ENCODE measurements at regions not wholly inside any gene's neighbourhood (a gene's known extent, or its start where the extent isn't known, plus 50 kb on each side); places are given as distances from the start of the nearest gene placed in this dataset.

DNA sequence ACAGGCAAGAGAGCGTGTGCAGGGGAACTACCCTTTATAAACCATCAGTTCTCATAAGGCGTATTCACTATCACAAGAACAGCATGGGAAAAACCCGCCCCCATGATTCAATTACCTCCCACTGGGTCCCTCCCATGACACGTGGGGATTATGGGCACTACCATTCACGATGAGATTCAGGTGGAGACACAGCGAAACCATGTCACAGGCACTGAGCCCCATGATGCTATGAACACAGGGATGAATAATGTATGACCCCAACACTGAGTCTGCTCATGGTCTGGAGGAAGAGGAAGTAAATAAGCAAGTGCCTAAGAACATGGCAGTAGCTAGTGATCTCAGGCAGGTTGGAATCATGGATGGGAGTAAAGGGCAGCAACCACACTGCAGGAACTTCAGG, 281.0 kb upstream of the ZNF462 start:
- intact Hi-C loops (cut with micrococcal nuclease): no loop called here

DNA sequence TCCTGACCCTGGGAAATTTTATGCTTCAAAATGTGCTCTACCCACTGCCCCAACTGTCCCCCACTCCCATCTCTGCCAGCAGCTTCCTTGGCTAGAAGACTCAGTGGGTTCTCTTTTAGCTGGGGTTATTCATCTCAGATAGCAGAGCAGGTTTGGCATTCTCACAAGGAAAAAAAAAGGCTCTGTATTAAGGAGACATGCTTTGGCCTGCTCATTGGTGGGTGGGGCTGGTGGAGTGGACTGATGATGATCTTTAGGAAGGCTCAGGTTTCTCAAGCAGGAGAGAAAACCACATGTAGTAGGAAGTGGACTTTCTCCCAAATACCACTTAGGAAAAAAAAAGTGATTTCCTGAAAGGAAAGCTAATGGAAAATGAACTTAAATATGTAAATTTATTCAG, 279.2 kb upstream of the ZNF462 start:
- intact Hi-C loops (cut with micrococcal nuclease): no loop called here

DNA sequence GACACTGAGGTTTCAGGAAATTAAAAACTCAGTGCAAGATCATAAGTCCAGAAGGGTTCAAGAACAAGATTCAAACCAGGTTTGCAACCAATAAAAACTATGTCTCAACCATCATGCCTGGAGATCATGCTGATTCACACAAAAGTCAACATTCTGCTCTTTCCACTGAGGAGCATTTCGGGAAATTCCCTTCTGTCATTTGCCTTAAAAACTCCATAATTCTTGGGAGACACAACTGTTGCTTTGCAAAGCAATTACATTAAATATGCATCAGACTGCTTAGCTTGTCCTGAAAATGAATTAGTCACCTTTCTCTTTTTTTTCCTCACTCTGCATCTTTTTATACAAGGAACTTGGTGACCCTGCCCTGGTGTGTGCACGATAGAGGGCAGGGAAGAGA, 275.9 kb upstream of the ZNF462 start:
- intact Hi-C loops (cut with micrococcal nuclease): no loop called here

DNA sequence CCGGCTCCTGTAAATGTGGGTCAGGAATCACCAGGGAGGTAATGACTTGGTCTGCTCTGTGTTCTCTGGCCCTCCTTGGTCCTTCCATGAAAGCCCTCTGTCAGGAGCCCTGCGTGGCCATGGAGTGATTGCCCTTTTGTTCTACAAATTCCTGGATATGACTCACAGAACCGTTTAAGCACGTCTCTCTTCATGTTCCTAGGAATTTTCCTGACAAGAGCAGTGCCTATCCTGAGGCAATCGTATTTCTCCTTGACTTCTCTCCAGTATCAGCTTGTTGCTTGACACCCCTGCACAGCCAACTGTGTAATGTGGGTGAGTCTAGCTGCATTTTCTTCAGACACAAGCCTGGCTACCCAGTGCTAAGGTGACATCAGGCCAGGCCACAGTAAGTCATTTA, 274.3 kb upstream of the ZNF462 start:
- intact Hi-C loops (cut with micrococcal nuclease): no loop called here

DNA sequence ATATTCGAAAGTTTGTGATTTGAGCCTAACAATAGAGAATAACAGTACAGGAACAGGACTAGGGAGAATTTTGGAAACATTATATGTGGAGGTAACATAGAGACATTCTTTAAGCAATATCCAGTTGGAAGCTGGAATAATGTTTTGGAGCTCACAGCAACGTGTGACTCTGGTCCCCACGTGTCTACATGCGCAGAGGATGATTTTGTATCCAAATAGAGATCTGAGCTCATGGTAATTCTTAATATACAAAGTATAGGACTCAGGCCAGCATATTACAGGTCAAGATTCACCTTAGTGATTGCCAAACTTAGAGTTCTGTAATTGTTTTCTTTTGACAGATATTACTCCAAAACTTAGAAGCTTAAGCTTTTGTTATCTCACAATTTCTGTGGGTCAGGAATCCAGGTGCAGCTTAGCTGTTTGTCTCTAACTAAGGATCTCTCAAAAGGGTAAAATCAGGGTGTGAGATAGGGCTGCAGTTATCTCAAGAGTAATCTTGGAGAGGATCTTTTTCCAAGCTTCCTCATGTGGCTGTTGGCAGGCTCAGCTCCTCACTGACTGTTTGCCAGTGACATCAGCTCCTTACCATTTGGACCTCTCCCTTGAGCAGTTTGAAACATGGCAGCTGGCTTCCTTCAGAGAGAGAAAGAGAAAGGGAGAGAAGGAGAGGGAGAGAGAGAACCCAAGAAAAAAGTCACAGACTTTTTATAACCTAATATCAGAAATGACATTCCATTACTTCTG, 272.0 kb upstream of the ZNF462 start:
- intact Hi-C loops (cut with micrococcal nuclease): no loop called here

DNA sequence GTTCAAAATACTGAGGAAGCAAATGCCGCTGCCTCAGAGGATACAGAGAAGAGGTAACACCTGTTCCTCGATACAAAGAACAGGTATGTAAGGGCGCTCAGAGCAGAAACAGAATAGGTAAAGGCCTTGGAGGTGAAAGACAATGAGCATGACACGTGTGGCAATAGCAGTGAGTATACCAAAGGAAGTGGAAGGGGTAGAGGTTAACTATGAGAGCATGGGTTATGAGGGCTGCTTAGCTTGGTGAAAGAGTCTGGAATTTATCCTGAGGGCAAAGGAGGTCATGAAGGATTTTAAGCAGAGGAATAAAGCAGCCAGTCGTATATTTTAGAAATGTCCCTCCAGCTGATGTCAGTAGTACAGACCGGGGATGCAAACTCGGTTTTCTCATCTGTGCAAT, 269.8 kb upstream of the ZNF462 start:
- intact Hi-C loops (cut with micrococcal nuclease): no loop called here

DNA sequence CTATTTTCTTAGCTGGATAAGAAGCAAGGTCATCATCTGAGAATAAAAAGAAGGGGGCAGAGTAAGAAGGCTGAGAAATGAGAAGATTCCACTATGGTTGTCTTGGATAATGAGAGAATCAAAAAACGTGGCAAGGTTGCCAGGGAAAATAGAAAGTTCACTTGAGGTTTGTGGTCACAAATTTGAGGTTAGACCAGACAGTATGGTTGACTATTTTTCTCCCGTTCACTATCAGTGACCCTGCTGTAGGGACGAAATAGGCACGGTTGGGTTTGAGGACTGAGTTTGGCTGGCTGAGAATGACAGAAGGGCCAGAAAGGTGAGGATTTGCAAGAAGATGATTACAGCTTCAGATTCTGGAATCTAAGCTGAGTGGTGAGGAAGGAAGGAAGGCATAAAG, 266.0 kb upstream of the ZNF462 start:
- intact Hi-C loops (cut with micrococcal nuclease): no loop called here

DNA sequence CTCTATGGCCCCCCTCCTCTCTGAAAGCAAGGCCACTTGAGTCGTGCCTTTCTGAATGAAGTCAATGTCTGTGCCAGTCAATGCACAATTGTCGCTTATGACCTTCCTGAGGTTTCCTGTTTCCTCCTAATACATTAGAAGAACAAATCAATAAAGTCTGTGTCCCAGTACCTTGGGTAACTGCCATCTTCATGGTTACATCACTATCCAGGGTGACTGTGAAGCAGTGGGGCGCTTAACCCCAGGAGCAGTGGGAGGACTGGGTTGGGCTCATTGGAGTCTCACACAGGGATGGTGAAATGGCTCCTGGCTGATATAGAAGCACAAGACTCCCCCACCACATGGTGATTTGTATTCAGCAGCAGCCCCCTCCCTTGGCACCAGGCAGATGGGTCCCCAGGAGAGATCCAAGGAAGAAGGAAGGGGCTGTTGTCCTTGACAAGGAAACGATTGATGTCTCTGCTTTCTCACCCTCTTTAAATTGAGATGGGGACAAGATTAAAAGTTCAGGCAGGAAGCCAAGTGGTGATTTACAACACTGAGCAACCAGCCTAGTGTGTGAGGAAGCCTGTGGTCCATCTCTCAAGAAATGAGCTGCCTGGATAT, 261.9 kb upstream of the ZNF462 start:
- intact Hi-C loops (cut with micrococcal nuclease): no loop called here

DNA sequence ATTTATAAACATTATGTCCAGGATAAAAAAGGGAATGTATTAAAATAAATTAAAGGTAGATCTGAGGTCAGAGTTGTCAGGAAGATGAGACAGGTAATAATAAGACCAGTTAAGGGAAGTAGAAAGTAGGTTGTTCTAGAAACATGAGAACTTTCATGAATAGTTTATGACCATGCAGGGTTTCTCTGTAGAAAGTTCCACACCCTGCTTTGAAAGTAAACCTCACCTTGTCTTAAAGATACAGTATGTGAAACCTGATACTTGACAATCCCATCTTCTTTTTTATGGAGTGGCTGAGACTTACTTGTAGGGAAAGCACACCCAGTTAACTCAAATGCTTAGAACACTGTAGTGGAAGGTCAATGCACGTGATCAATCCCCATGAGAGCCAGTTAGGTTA, 260.6 kb upstream of the ZNF462 start:
- intact Hi-C loops (cut with micrococcal nuclease): no loop called here

DNA sequence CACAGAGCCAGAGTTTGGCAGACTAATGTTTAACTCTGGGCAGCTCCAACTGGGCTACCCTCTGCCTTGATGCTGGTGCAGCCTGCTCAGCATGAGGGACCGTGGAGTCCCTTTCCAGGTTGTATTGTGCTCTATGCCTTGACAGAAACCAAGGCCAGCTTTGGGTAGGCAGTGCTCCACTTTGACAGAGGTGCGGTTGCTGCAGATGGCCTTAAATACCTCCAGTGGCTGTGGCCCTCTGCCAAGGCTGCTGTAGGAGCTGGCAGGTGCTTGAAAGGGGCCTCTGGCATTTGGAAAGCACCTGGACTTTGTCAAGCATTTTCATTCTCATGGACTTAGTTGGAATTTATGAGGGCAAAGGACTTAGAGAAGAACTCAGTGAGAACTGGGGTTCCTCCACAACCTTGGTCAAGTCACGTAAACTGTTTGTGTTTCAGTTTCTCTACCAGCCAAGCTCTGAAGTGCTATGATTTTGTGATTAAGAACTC, 249.7 kb upstream of the ZNF462 start:
- intact Hi-C loops (cut with micrococcal nuclease): no loop called here

DNA sequence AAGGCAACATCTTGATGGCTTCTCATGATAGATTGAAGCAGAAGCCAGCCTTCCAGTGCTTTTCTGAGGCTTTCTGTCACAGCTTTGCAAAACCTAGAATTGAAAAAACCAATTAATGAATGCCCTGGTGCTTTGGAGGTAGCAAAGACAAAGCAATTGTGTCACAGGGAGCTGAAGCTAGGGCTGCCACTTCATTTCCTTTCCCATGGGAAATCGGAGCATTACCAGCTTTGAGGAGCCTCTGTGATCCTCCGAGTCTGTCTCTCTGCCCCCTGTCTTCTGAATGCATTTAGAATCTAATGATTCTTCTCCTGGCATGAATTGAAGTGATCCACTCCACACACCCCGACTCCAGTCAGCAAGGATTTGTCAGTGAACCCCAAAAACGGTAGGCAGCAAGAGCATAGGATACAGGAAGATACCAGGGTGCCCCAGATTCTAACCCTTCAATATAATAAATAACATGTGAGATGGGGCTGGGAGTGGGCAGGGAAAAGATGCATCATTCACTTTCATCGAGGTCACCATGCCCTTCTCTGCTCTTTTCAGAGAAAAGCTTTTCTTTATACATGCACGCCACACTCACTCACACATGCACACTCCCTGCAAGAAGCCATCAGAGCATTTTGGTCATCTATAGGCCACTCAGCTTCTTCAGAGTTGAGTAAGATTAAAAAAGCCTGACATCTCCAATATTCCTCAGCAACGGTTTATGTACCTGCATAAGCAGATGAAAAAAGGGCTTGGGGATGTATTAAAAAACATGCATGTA, 247.7 kb upstream of the ZNF462 start:
- intact Hi-C loops (cut with micrococcal nuclease): no loop called here

DNA sequence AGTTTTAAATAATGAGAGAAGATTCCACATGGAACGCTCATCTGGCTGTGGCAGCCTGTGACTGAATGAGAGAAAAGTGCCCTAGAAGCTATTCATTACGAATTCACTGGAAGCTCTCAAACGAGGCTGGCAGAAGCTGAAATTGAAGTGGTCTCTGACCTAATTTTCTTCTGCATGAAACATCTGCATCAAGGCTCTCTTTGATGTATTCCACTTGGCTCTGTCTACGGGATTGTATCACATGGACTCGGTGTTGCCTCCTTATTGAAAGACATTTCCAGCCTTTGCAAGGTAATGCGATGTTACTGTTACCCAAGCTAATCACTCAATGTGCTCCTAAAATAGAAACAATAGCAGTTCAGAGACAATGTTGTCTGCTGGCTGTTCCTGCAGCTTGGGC, 246.9 kb upstream of the ZNF462 start:
- intact Hi-C loops (cut with micrococcal nuclease): no loop called here

DNA sequence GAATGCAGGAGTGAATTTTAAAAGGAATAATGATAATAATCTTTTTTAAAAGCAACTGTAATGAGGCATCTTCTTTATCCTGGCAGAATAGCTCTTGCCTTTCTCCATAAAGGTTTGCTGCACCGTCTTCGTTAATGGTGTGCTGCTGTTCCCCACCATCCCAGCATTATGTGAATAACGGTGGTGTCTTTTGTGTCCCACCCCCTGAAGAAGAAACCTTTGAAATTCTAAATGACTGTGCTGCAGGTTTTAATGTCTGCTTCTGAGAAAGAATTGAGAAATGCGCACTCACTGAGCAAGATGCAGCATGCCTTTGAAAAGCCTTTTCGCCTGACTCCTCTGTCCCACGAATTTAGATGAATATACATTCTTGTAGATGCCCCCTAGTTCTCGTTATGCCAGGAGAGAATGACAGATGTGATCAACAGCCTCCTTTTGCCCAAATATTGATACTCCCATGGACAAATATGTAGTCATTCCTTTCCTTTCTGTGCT, 246.1 kb upstream of the ZNF462 start:
- intact Hi-C loops (cut with micrococcal nuclease): no loop called here

DNA sequence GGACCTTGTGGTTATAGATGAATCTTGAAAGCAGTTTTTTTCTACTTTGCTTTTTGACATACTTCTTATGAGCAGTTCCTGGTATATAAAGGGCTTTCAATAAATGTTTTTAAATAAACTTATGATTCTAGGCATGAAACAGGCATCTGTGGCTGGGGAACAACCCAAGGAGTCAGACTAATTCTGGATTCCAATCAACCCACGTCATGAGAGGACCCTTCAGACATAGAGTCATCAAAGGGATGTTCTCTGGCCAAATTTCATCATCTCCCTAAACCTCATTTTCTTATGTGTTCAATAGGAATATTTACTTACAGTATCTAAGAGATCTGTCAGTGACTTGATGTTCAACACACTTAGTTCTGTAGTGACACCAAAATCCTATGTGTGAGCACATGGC, 243.8 kb upstream of the ZNF462 start:
- intact Hi-C loops (cut with micrococcal nuclease): no loop called here

DNA sequence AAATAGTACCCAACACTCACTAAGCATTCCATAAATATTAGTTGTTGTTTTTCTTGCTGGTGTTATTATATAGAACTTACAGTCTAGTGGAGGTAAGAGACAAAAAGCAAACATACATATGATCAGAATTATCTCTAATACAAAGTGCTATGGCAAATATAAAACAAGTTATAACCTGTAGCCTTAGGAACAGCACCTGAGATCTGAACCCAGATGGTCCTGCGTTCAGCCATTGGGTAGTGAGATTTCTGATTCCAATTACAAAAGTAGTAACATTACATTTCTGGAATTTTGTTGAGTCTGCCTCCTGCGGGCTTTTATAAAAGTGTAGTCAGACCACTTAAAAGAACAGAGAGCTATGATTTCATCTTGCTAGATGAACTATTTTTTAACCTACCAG, 242.9 kb upstream of the ZNF462 start:
- intact Hi-C loops (cut with micrococcal nuclease): no loop called here

DNA sequence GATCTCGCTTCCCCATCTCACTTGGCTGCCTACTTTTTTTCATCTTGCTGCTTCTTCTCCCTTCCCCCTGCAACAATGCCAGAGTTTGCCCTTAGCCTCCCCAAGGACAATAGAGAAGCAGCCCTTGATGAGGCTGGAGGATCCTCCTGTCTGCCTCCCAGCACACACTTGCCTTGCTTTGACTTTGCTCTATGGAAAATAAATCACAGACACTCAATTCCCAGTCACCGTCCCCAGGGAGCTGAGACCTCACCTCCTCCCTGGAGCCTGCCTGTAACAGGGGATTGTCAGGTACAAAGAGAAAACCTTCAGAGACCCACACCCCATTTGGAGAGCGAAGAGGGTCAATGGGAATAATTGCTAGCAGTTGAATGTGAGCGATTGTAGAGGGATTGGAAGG, 242.1 kb upstream of the ZNF462 start:
- intact Hi-C loops (cut with micrococcal nuclease): no loop called here

DNA sequence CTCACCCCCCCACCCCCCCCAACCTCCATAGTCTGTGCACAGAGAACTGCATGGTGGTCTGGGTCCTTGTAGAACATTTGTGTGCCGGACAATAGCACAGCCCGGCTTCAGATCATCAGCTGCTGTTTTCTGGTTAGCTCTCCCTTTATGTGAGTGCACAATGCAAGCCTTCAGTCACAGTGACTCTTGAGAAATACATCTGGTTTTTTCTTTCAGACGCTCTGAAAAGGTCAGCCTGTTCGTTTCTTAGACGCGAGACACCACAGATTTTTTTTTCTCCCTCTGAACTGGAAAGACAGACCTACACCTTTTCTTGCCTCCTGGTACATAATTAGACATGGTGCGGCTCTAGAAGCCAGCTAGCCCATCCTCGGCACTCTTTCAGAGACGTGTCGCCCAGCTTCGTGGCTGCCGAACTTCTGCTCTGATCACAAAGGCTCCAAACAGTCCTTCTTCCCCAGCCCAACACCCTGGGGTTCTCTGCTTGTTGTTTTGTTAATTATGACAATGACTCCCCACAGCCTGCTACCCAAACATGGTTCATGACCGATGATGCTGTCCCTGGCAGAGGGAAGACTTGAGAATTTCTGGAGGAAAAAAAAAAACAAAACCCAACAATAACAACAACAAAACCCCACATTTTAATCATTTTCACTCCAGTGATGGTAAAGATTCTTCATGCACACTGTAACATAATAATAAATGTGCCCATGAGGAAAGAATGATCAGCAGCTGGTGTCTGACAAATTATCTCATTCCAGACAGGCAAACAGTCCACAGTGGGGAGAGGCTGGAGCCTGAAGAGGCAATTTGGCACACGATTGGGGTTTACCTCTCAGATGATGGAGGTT, 241.4 kb upstream of the ZNF462 start:
- intact Hi-C loops (cut with micrococcal nuclease): no loop called here

DNA sequence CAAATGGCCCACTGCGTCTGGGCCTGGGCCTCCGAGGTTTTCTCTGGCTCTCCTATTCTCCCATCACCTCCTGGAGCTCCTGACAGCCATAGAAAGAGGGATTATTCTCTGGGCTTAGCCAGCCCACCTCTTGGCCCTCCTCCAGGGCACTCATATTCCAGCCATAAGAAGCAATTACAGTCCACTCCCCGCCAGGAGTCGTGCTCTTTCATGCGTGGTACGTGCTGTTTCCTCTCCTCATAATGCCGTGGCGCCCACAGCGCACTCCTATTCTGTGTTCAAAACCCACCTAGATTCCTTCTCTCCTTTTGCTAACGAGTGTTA, 240.8 kb upstream of the ZNF462 start:
- intact Hi-C loops (cut with micrococcal nuclease): no loop called here

DNA sequence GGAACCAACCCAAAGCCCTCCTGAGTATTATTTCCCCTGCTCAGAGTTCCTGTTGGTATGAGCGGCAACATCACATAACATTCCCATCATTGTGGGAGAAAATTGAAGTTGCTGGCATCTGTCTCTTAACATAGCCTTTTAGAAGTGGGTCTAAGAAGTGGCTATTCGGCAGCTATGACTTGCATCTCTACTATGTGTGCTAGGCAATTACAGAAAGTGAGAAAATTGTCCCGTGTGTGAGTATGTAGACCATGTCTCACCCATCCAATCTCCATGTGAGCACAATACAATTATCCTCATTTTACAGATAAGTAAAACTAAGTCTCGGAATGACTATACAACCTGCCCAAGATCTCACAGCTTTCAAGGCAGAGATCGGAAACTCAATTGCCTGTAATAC, 239.4 kb upstream of the ZNF462 start:
- intact Hi-C loops (cut with micrococcal nuclease): no loop called here

DNA sequence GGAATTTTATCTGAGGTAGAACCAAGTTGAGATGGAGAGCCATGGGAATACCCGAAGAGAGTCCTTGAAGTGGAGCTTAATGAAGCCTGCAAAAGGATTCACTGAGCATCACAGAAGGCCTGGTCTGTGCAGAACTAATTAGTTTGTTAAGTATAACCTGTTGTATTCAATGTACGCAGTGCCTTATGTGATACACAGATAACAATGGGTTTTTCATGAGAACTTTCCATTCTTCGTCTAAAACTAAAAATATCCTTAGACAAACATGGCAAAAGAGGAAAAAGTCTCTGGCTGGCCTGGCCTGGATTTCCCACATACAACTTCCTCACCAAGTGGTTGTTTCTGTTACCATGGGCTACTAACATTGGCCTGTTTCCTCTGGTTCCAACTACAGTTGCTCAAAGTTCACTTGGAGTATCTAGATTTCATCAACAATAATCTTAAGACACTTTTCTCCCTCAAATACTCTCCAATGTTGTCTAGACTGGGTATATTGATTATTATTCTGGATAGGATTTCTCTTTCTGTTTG, 237.6 kb upstream of the ZNF462 start:
- intact Hi-C loops (cut with micrococcal nuclease): no loop called here

DNA sequence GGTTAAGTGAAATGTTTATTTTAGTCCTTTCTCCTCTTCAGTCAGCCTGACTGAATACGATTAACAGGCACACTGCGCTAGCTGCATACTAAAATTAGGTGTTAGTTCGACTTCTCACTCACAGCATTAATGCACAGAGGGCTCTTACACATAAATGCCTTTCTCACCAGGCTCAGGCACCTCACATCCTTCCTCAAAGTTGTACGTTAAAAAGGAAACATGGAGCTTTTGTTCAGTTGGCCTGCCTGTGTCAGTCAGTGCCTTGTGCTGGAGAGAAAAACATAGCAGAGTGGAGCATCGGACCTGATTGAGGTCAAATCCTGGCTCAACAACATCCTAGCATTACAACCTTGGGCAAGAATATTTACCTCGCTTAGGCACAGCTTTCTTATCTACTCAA, 236.0 kb upstream of the ZNF462 start:
- intact Hi-C loops (cut with micrococcal nuclease): no loop called here
